A204.1 (cell line): ENCODE measurements at regions not wholly inside any gene's neighbourhood (a gene's known extent, or its start where the extent isn't known, plus 50 kb on each side); places are given as distances from the start of the nearest gene placed in this dataset.

ENCODE experiments used
- FAIRE-seq: peaks from 2 replicates; lab custom pipeline; 2012; peaks lifted over from hg19 to GRCh38; lab: Jason Lieb, UNC

DNA sequence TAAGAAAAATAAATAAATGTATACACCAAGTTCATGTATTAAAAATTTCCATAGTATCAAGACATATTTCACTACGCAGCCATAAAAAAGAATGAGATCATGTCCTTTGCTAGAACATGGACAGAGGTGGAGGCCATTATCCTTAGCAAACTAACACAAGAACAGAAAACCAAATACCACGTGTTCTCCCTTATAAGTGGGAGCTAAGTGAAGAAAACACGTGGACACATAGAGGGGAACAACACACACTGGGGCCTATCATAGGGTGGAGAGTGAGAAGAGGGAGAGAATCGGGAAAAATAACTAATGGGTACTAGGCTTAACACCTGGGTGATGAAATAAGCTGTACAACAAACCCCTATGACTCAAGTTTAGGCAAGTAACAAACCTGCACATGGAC lies 552.4 kb upstream of the PBX1 start:
- no peak for FAIRE-seq

DNA sequence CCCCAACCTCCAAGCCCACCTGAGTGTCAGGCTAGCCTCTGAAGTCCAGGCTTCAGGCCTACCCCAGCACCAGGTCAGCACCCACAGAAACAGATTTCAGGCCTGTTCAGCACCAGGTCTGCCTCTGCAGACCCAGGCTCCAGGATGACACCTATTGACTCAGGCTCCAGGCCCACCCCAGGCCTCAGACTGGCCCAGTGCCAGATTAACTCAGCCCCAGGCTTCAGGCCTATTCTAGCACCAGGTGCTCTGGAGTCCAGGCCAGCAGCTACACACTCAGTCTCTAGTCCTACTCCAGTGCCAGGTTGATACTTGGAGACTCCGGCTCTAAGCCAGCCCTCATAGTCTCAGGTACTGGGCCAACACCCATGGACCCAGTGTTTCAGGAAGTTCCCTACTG lies 541.7 kb upstream of the PBX1 start:
- FAIRE-seq = no peak

DNA sequence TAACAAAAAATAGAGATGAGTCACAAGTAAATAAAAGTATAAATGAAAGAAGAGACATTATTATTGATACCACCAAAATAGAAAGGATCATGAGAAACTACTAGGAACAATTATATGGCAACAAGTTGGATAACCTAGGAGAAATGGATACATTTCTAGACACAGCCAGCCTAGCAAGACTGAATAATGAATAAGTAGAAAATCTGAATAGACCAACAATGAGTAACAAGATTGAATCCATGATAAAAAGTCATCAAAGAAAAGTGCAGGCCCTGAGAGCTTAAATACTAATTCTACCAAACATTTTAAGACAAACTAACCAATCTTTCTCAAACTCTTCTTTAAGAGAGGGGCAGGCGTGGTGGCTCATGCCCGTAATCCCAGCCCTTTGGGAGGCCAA lies 538.6 kb upstream of the PBX1 start:
- FAIRE-seq = no peak

DNA sequence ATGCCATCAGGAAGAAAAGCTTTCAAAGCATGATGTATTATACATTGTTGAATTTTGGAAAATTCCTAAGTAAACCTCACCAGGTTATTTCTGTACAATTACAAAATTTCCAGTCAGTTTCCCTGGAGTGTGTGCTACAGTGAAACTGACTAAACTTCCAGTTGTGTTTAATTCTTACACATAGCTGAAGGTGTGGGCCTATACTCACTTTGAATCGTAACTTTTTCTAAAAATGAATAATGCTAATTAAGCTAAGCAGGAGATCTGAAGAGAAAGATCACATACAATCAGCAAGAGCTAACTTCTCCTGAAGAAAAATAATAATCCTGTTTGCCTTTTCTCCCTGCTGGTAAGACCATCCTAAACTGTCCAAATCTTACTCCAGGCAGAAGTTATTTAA lies 537.2 kb upstream of the PBX1 start:
- FAIRE-seq = no peak

DNA sequence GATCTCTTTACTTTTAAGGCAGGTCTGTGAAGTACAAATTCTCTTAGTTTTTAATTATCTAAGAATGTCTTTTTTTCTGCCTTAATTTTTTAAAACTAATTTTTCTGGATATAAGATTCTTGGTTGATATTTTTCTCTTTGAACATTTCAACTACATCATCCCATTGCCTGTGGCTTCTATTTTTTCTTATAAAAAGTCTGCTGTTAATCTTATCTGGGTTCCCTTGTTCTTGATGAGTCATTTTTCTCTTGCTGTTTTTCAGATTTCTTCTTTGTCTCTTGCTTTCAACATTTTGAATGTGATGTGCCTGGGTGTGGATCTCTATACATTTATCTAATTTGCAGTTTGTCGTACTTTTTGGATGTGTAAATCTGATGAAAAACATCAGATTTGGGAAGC lies 525.2 kb upstream of the PBX1 start:
- no peak for FAIRE-seq

DNA sequence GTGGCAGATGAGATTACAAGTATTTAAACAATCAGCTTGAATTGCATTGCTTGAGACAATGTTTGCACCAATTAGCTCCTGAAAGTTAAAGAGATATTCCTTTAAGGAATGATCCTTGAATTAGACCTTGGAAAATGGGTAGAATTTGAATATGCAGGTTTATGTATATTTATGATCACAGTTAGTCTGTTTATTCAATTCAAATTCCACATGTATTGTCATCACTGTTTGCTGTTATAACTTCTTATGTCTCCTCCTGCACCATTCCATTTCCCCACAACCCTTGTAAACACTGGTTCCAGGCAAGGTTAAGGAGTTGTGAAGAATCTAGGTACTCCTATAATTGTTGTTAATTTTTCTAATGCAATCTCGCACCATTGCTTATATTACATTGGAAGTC lies 518.2 kb upstream of the PBX1 start:
- no peak for FAIRE-seq

DNA sequence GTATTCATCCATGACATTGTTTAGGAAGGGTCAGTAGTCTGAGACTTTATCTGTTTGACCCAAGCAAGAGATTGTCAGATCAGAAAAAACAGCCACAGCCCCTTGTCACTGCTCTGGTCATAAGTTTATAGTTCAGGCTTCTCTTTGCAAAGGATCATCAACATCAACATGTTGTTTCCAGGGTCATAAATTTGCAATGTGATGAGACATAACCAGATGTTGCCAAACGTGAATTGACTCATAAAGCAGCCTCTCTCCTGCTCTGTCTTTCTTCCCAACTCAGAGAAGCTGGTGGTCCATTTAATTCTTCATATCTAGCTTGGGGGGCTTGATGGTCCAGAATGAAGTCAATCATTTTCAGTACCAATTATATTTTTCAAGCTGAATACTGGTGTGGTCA lies 507.2 kb upstream of the PBX1 start:
- FAIRE-seq = no peak

DNA sequence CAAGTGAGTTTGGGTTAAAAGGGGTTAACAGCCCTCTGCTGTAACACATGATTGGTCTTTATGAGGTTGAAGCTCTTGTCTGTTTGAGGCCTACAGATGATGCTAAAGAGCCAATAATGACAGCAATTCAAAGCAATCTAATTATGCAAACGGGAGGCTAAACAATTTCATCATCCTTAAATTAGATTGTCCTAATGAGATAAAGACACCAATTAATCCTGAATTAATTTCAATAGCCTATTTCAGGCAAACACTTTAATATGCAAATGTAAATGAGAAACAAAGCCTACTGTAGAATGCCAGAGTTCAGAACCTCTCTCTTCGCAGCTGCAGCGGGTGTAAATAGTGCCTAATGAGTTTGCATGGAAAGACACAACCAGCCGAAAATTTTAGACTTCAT lies 504.7 kb upstream of the PBX1 start:
- no peak for FAIRE-seq

DNA sequence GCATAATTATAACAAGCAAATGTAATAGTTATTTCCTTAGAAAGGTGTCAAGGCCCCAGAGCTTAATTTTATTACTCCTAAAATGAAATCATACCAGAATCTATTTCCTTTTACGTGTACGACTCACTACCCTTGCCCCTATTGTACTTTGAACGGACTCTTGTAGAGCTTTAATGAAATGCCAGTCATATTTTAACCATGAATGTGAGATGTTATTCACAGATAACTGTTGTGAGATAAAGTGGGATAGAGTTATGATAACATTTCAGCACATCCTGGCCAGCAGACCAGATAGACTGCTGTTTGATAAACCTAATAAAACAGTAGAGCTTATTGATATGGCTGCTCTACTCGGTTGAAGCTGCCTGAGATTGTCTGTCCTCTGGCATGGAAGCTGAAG lies 500.8 kb upstream of the PBX1 start:
- FAIRE-seq = no peak

DNA sequence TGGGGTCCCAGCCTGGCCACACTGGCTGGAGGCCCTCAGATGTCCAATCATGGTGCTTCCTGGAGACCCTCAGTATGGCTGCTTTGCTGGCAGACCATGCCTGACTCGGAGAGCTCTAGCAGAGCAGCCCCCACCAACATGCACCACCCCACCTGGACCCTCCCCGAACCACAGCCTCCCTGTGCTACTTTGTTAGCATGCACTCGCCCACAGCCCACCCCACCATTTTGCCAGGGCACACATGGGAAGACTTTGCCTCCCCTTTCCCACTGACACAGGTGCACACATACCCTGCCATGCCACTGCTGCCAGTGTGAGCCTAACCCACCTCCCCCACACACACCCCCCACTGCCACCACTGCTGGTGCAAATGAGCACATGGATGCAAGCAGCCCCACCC lies 497.5 kb upstream of the PBX1 start:
- FAIRE-seq = no peak

DNA sequence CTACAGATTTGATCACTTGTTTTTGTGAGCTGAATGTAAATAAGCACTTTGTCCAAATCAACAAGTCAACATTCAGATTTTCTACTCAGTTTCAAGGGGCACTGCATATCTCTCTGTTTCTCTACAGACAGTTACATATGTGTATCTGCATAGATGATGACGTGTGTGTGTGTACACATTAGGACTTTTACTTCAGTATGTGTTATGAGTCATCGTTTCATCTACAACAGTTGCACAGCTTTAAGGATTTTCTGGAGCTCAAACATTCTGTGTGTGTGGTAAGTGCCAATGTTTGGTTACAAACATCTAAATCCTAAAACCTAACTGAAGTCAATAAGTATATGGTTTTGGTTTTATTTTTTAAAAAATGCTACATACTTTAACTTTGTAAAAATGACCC lies 494.5 kb upstream of the PBX1 start:
- FAIRE-seq = no peak

DNA sequence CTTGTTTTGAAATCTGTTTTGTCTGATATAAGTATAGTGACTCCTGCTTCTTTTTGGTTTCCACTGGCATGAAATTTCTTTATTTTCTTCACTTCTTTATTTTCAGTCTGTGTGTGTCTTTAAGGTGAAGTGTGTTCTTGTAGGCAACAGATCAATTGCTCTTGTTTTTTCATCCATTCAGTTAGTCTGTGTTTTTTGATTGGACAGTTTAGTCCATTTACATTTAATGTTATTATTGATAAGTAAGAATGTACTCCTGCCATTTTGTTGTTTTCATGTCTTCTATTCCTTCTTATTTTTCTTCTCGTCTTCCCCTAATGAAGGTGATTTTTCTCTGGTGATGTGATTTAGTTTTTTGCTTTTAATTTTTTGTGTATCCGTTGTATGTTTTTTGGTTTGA lies 487.7 kb upstream of the PBX1 start:
- no peak for FAIRE-seq

DNA sequence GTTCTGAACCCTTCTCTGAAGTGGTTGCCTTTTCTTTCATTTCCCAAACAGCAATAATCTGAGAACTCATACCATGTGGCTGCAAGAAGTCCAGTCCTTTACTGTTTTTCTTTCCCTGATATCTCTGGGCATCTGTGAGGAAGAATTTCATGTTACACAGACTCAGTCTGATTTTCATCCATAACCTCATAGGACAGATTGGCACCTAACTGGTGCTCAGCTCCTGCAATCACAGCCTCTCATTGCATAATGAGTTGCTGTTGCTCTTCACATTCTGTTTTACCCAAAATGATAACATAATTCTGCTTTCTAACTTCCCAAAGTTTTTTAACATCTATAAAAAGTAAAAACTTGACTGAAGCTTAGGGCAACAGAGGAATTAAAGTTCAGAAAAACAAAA lies 472.2 kb upstream of the PBX1 start:
- no peak for FAIRE-seq

DNA sequence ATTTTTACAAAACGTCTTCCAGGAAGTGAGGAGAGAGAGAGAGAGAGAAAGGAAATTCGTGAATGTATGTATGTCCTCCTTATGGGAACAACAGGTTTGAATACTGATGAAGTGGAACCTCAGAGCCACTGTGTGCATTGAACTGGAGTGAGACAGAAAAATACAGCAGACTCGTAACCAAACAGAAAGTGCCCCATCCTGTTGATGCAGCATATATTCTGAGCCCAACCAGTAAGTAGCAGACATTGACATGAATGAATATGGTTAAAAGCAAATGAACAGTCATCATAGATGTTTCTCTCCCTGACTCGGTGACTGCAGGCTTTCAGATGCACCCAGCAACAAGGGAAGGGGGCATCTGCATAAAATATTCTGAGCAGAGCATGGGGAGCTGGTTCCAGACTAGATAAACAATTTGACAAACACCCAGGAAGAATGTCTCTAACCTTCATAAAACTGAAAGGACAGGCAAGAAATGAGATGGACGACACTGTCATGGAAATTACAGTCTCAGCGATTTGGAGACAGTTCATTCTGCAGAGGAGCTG lies 471.0 kb upstream of the PBX1 start:
- FAIRE-seq = no peak

DNA sequence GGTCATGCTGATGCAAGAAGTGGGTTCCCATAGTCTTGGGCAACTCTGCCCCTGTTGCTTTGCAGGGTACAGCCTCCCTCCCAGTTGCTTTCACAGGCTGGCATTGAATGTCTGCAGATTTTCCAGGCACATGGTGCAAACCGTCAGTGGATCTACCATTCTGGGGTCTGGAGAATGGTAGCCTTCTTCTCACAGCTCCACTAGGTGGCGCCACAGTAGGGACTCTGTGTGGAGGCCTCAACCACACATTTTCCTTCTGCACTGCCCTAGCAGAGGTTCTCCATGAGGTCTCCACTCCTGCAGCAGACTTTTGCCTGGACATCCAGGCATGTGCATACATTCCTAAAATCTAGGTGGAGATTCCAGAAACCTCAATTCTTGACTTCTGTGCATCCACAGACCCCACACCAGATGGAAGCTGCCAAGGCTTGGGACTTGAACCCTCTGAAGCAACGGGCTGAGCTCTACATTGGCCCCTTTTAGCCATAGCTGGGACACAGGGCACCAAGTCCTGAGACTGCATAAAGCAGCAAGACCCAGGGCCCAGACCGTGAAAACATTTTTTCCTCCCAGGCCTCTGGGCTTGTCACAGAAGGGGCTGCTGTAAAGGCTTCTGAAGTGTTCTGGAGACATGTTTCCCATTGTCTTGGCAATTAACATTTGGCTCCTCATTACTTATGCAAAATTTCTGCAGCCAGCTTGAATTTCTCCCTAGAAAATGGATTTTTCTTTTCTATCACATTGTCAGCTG lies 466.2 kb upstream of the PBX1 start:
- no peak for FAIRE-seq

DNA sequence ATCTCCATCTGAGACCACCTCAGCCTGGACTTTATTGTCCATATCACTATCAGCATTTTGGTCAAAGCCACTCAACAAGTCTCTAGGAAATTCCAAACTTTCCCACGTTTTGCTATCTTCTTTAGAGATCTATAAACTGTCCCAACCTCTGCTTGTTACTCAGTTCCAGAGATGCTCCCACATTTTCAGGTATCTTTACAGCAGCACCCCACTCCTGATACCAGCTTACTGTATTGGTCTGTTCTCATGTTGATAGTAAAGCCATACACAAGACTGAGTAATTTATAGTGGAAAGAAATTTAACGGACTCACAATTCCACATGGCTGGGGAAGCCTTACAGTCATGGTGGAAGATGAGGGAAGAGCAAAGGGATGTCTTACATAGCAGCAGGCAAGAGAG lies 465.4 kb upstream of the PBX1 start:
- no peak for FAIRE-seq

DNA sequence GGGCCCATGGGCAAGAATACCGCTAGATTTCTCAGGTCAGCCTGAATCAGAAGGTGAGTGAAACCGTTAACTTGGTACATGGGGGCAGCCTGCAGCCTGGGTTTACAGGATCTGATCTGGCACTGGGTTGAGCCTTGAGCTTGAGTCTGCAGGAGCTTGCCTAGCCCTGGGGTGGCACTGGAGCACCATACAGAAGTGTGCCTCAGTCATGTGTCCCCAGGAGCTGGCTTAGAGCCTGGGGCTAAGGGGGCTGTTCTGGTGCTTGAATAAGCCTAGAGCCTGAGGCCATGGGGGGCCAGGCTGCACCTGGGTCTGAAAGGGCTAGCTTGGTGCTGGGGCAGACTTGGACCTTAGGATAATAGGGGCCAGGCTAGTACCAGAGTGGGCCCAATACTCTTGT lies 457.2 kb upstream of the PBX1 start:
- FAIRE-seq = no peak

DNA sequence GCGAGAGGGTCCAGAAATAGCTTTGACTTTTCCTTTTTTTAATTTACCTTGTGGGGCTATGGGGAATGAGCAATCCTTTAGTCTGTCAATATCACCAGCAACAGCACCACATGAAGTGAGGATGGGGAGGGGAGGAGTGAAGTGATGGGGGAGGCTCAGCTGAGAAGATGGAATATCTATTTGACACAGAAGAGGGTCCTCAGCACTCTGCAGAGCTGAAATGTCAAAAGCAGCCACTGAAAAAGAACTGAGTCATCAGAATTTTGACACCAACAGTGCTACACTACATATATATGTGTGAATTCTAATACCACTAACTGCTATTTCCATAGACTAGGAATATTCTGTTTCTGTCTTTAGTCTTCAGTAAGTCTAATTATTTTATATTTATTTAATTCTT lies 427.0 kb upstream of the PBX1 start:
- FAIRE-seq = no peak

DNA sequence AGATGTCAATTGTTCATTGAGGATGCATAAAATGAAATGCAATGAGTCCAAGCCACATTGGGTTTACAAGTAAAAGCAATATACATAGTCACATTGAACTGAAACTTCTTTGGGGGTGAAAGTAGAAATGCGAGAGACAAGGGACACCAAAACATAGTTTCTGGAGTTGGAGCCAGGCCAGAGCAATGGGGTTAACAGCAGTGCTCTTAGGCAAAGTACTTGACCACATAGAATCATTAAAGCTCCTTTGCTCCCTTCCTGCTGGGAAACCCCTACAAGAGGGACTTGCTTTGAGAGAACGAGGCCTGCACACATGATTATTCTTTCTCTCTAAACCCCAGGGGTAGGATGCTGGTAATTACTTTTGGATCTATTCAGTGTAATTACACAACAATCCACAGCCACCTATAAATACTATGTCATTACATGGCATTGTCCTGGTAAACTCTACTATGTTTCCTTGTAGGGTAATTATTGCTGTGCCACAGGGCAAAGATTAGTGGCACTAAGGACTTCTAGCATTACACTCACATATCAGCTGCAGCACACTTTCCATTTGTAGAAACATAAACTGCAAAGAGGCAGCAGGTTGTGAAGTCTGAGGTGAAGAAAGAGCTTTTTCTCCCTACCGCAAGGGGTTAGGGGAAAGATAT lies 421.6 kb upstream of the PBX1 start:
- no peak for FAIRE-seq

DNA sequence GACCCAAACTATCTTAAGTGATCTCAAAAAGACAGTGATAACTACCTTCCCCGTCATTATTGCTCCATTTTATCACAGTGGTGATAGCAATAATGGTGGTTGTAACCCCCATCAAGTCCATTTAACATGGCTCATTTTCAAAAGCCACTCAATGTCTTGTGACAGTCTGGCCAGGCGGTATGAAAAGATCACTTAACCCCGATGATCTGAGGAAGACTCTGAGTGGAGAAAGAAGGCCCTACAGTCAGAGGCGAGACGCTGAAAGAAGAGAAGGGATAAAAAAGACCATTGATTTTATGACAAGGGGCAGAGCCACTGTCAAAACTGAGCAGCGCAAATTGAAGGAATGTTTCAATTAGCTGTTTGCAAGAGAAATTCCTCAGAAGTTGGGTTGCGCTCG lies 417.2 kb upstream of the PBX1 start:
- no peak for FAIRE-seq

DNA sequence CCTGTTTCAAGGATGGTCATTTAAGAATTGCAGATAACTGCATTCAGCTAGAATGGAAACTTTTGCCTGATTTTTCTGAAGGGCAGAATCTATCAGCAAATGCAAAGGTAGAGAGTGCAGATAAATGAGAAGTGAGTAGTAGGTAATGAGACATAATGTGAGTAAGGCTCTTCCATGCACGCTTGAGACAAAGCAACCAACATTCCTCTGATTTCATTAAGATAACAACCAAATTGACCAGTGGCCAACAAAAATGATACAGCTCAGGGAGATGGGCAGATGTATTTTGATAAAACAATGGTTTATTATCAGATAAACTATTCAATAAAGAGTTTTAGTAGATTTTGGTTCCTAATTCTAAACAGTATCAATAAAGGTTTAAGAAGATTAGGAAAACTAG lies 404.4 kb upstream of the PBX1 start:
- no peak for FAIRE-seq

DNA sequence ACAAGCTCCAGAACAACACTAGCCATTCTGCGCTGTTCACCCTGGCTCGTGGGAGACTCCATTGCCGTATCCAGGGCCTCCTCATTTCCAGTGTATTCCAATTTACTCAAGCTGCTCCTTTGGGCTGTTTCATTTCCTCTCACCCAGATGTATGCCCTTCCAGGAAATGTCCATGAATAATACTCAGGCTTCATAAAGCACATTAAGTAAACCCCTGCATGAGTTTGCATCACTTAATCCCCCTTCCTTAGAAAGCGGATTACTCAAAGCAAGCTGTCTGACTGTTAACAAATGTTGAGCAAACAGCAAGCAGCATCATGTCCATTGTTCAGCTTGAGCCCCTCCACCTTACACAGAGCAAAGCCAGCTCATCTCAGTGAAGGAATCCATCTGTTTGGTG lies 403.6 kb upstream of the PBX1 start:
- FAIRE-seq = no peak

DNA sequence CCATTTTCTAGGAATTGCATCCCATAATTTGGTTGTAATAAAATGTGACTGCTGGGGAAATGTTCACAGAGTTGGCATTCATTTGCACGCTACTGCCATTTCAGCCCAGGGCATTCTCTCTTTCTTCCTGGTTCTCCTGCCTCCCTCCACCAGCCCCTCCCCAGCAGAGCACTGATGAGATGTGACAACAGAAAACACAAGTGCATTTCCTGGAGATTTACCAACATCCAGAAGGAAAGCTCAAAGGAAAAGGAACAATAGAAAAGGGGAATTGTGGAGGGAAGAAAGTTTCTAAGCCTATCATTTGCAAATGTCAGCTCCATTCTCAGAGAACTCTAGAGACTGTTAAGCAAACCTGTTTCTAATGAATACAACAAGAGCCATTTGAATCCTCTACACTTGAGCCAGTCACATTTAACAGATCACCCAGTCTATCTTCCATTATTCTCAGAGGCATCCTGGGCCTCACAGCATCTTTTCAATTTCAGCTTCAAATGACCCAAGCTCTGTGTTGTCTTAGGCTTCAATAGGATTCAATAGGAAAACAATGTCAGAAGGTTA lies 395.6 kb upstream of the PBX1 start:
- no peak for FAIRE-seq

DNA sequence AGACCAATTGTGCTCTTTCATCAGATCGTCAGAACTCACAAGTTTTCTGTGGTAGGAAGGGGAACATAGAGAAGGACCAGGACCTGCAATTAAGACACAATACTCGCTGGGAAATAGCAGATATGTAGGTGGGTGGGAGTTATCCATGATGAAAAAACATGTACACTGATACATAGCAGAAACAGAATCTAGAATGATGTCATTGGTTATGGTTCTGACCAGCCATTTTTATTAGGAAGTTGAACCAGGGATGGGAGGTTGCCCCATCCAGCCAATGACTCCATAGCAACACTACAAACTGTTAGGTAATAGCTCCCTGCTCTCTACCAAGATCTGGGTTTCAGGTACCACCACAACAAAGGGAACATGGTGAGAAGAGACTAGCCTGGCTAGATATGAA lies 393.5 kb upstream of the PBX1 start:
- FAIRE-seq = no peak
